ENCODE measurements at regions not wholly inside any gene's neighbourhood (a gene's known extent, or its start where the extent isn't known, plus 50 kb on each side); places are given as distances from the start of the nearest gene placed in this dataset.

GRCh38 chr12:58647495-58647894 lies 272.8 kb downstream of the LRIG3 start:
- no peak overlapping the region for H3K27ac ChIP-seq
- no peak overlapping the region for H3K4me3 ChIP-seq (ENCODE audit: low read depth, low read length)
- H3K36me3 ChIP-seq (replicated peaks) = no peaks in the 10 kb centered on the region
- in situ Hi-C loops (cut with HindIII; ENCODE audit: low pct_ligation_motif_present, low sequenced_read_pairs) = no loop called here
- DNase-seq = no peak
- TF ChIP-seq, protein P1, sequence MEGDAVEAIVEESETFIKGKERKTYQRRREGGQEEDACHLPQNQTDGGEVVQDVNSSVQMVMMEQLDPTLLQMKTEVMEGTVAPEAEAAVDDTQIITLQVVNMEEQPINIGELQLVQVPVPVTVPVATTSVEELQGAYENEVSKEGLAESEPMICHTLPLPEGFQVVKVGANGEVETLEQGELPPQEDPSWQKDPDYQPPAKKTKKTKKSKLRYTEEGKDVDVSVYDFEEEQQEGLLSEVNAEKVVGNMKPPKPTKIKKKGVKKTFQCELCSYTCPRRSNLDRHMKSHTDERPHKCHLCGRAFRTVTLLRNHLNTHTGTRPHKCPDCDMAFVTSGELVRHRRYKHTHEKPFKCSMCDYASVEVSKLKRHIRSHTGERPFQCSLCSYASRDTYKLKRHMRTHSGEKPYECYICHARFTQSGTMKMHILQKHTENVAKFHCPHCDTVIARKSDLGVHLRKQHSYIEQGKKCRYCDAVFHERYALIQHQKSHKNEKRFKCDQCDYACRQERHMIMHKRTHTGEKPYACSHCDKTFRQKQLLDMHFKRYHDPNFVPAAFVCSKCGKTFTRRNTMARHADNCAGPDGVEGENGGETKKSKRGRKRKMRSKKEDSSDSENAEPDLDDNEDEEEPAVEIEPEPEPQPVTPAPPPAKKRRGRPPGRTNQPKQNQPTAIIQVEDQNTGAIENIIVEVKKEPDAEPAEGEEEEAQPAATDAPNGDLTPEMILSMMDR (IDR thresholded peaks at IDR 0.05; ENCODE audit: low read depth, low read length, missing control alignments) = no peak
- no peaks in the 10 kb centered on the region for H3K27me3 ChIP-seq (replicated peaks)

GRCh38 chr12:58648176-58648575 lies 272.1 kb downstream of the LRIG3 start:
- Histone ChIP-seq H3K36me3 (replicated peaks) (no peaks in the 10 kb centered on the region), H3K4me3 (ENCODE audit: low read depth, low read length) (no peak overlapping the region), H3K27ac (no peak overlapping the region), H3K27me3 (replicated peaks) (no peaks in the 10 kb centered on the region)
- in situ Hi-C loops (cut with HindIII; ENCODE audit: low pct_ligation_motif_present, low sequenced_read_pairs) = no loop called here
- TF ChIP-seq, protein P1 (IDR thresholded peaks at IDR 0.05; ENCODE audit: low read depth, low read length, missing control alignments) = no peak
- no peak for DNase-seq

- TF ChIP-seq, protein P1 (IDR thresholded peaks at IDR 0.05; ENCODE audit: low read depth, low read length, missing control alignments) = no peak
- Histone ChIP-seq H3K27ac (no peak overlapping the region), H3K27me3 (replicated peaks) (no peaks in the 10 kb centered on the region), H3K4me3 (ENCODE audit: low read depth, low read length) (no peak overlapping the region), H3K36me3 (replicated peaks) (no peaks in the 10 kb centered on the region)
- in situ Hi-C loops (cut with HindIII; ENCODE audit: low pct_ligation_motif_present, low sequenced_read_pairs) = no loop called here
- DNase-seq = no peak
These were observed 268.5 kb downstream of the LRIG3 start for GRCh38 chr12:58651850-58652249.

DNA sequence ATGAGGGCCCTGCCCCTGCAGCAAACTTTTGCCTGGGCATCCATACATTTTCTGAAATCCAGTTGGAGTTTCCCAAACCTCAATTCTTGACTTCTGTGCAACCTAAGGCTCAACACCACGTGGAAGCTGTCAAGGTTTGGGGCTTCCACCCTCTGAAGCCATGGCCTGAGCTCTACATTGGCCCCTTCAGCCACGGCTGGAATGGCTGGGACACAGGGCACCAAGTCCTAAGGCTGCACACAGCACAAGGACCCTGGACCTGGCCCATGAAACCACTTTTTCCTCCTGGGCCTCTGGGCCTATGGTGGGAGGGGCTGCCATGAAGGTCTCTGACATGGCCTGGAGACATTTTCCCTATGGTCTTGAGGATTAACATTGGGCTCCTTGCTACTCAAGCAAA lies 266.3 kb downstream of the LRIG3 start:
- DNase-seq = no peak
- TF ChIP-seq, protein P1 (IDR thresholded peaks at IDR 0.05; ENCODE audit: low read depth, low read length, missing control alignments) = no peak
- Histone ChIP-seq H3K27me3 (replicated peaks) (no peaks in the 10 kb centered on the region), H3K4me3 (ENCODE audit: low read depth, low read length) (no peak overlapping the region), H3K27ac (no peak overlapping the region), H3K36me3 (replicated peaks) (no peaks in the 10 kb centered on the region)
- in situ Hi-C loops (cut with HindIII; ENCODE audit: low pct_ligation_motif_present, low sequenced_read_pairs) = no loop called here

DNA sequence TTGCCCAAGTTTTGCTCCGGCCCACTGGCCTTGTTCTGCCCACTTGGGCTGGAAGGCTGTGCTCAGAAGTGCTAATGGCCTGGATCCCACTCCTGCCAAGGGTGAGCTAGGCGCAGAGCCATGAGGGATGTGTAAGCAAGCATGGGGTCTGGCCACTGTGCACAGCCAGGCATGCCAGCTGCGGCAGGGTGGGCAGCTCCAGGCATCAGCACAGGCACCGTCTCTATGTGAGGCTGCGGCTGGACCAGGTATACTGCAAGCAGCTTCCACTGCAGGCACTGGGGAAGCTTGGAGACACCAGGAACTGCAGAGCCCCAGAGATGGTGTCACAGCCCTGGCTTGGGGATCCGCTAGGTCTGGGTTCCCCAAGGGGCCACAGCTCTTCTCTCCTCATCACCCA lies 264.9 kb downstream of the LRIG3 start:
- no peaks in the 10 kb centered on the region for H3K36me3 ChIP-seq (replicated peaks)
- in situ Hi-C loops (cut with HindIII; ENCODE audit: low pct_ligation_motif_present, low sequenced_read_pairs) = no loop called here
- DNase-seq = no peak
- TF ChIP-seq, protein P1 (IDR thresholded peaks at IDR 0.05; ENCODE audit: low read depth, low read length, missing control alignments) = no peak
- no peaks in the 10 kb centered on the region for H3K27me3 ChIP-seq (replicated peaks)
- no peak overlapping the region for H3K4me3 ChIP-seq (ENCODE audit: low read depth, low read length)
- no peak overlapping the region for H3K27ac ChIP-seq

- H3K4me3 ChIP-seq (ENCODE audit: low read depth, low read length) = no peak overlapping the region
- H3K27me3 ChIP-seq (replicated peaks) = no peaks in the 10 kb centered on the region
- H3K36me3 ChIP-seq (replicated peaks) = no peaks in the 10 kb centered on the region
- no peak for DNase-seq
- TF ChIP-seq, protein P1 (IDR thresholded peaks at IDR 0.05; ENCODE audit: low read depth, low read length, missing control alignments) = no peak
- in situ Hi-C loops (cut with HindIII; ENCODE audit: low pct_ligation_motif_present, low sequenced_read_pairs) = no loop called here
- H3K27ac ChIP-seq = no peak overlapping the region
These were observed 263.9 kb downstream of the LRIG3 start for GRCh38 chr12:58656254-58657009.
